Stimulated activated CD4-positive, alpha-beta T cell treated with anti-CD3 and anti-CD28 coated beads, Interleukin-1b, Interleukin-23, amount 100 ng/mL, for 48 hours (primary cell): ENCODE measurements at regions not wholly inside any gene's neighbourhood (a gene's known extent, or its start where the extent isn't known, plus 50 kb on each side); places are given as distances from the start of the nearest gene placed in this dataset.
A peak's percentile ranks its signal among the peaks of the same experiment; 100 is the strongest.

Source experiments
- DNase-seq: peaks from one replicate; pipeline ENCODE4 v3.0.0-alpha.2; 2020

GRCh38 chr11:45067966-45068365 lies 78.5 kb upstream of the PRDM11 start:
- DNase-seq, result no peak

GRCh38 chr11:45071232-45071631 lies 75.2 kb upstream of the PRDM11 start:
- no peak for DNase-seq

GRCh38 chr11:45073685-45074141 lies 72.7 kb upstream of the PRDM11 start:
- DNase-seq, result no peak

GRCh38 chr11:45075519-45075918 lies 70.9 kb upstream of the PRDM11 start:
- DNase-seq, result no peak

- DNase-seq, result no peak
Observed at GRCh38 chr11:45075952-45076351, 70.5 kb upstream of the PRDM11 start.

- no peak for DNase-seq
Observed at GRCh38 chr11:45076761-45077160, 69.7 kb upstream of the PRDM11 start.

GRCh38 chr11:45078236-45079074 lies 68.0 kb upstream of the PRDM11 start:
- DNase-seq, result no peak

GRCh38 chr11:45079075-45079444 lies 67.4 kb upstream of the PRDM11 start:
- DNase-seq, result no peak

- no peak for DNase-seq
Observed at GRCh38 chr11:45079567-45079942, 66.9 kb upstream of the PRDM11 start.

- peak; percentile 58 for DNase-seq
Observed at GRCh38 chr11:45079943-45080719, 66.3 kb upstream of the PRDM11 start.

GRCh38 chr11:45082744-45083543 lies 63.5 kb upstream of the PRDM11 start:
- DNase-seq, result no peak

- no peak for DNase-seq
Observed at GRCh38 chr11:45083544-45084087, 62.8 kb upstream of the PRDM11 start.

GRCh38 chr11:45085646-45086501 lies 60.6 kb upstream of the PRDM11 start:
- DNase-seq, result no peak

- no peak for DNase-seq
Observed at GRCh38 chr11:45086526-45086925, 59.9 kb upstream of the PRDM11 start.

- no peak for DNase-seq
Observed at GRCh38 chr11:45087086-45087899, 59.1 kb upstream of the PRDM11 start.

GRCh38 chr11:45087900-45088160 lies 58.6 kb upstream of the PRDM11 start:
- no peak for DNase-seq

GRCh38 chr11:45089251-45089650 lies 57.2 kb upstream of the PRDM11 start:
- DNase-seq, result no peak

- no peak for DNase-seq
Observed at GRCh38 chr11:45089676-45090499, 56.6 kb upstream of the PRDM11 start.

- no peak for DNase-seq
Observed at GRCh38 chr11:45090607-45091006, 55.8 kb upstream of the PRDM11 start.
